Esophagus squamous epithelium (tissue), 5 donors: ENCODE measurements at regions not wholly inside any gene's neighbourhood (a gene's known extent, or its start where the extent isn't known, plus 50 kb on each side); places are given as distances from the start of the nearest gene placed in this dataset.

Experiments
- DNase-seq: peaks from one replicate; lab custom pipeline; 2025; lab: John Stamatoyannopoulos, UW
- H3K27ac ChIP-seq, 4 donors: fragments of 200-600 bp; sonication (generic); one replicate each; pipeline ENCODE4 v1.5.1; 2016 to 2019; ENCODE audit warnings: mild to moderate bottlenecking in 1 of 4
- H3K27me3 ChIP-seq, 4 donors: fragments of 200-600 bp; sonication (generic); 1 replicate in 3 of 4; 2 replicates in 1 of 4; pipeline versions ENCODE4 v1.5.1 to v1.6.0; 2017 to 2021; ENCODE audit warnings: antibody characterized with exemption in 1 of 4
- H3K36me3 ChIP-seq, 3 donors: fragments of 200-600 bp; sonication (generic); one replicate each; pipeline ENCODE4 v1.5.1; 2016 to 2019
- H3K4me1 ChIP-seq, 3 donors: fragments of 200-600 bp; sonication (generic); one replicate each; pipeline ENCODE4 v1.5.1; 2017 to 2019
- H3K4me3 ChIP-seq, 4 donors: fragments of 200-600 bp; sonication (generic); 1 replicate in 3 of 4; 2 replicates in 1 of 4; pipeline ENCODE4 v1.5.1; 2016 to 2019; ENCODE audit warnings: mild to moderate bottlenecking in 2 of 4, moderate library complexity in 1 of 4
- H3K9me3 ChIP-seq, 3 donors: fragments of 200-600 bp; sonication (generic); one replicate each; pipeline ENCODE4 v1.5.1; 2016 to 2019
- POLR2A ChIP-seq, 4 donors: fragments of 450-650 bp; IDR thresholded peaks; one replicate each; pipeline ENCODE4 v1.6.1; 2017; ENCODE audit warnings: antibody characterized with exemption in 4 of 4, mild to moderate bottlenecking in 4 of 4, moderate library complexity in 3 of 4
- WGBS, 2 donors: methylation state at CpG; one replicate each; pipeline ENCODE4 v1.1.5; 2018; 5-methylcytosine and 5-hydroxymethylcytosine counted together
- intact Hi-C: fragments of 100-400 bp; cut with DNase I; formaldehyde crosslinking; loops from one replicate; pipeline ENCODE4 v1.15.0; 2022
- TF ChIP-seq, protein P1 (sequence below), 6 experiments: fragments of 450-650 bp in 4 of 6; fragments of 200-600 bp in 2 of 6; sonication (generic) in 2 of 6; IDR thresholded peaks; one replicate each; pipeline ENCODE4 v1.5.1; 2016 to 2019; ENCODE audit warnings: antibody characterized with exemption in 6 of 6, mild to moderate bottlenecking in 4 of 6, moderate library complexity in 4 of 6
- donor health status: DM: yes; HTN: yes; CAD: no.

DNA sequence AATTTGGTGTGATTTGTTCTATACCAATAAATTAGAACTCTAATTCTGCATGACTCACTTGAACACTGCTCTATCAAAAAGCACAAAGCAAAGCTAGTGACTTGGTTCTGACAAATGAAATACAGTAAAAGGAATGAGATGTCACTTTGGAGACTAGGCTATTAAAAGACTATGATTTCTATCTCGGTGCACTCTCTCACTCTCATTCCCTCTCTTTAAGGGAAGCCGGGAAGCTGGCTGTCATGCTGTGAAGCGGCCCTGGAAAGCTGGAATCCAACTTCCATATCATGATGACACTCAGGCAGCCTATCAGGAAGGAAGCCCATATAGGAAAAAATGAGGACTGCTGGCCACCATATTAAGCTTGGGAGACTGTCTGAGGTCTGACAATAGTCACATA, 590.1 kb upstream of the CBLB start:
- Histone ChIP-seq H3K36me3 (no peaks in the 10 kb centered on the region), H3K27me3 (no peaks in the 10 kb centered on the region), H3K4me1 (peaks cover 0 to 17% (median 7%) of the 10 kb centered on the region in 3 donors), H3K4me3 (no peak overlapping the region), H3K27ac (no peak overlapping the region), H3K9me3 (no peaks in the 10 kb centered on the region)
- DNase-seq, result no peak
- no peak for TF ChIP-seq POLR2A (IDR thresholded peaks at IDR 0.05)
- TF ChIP-seq, protein P1, sequence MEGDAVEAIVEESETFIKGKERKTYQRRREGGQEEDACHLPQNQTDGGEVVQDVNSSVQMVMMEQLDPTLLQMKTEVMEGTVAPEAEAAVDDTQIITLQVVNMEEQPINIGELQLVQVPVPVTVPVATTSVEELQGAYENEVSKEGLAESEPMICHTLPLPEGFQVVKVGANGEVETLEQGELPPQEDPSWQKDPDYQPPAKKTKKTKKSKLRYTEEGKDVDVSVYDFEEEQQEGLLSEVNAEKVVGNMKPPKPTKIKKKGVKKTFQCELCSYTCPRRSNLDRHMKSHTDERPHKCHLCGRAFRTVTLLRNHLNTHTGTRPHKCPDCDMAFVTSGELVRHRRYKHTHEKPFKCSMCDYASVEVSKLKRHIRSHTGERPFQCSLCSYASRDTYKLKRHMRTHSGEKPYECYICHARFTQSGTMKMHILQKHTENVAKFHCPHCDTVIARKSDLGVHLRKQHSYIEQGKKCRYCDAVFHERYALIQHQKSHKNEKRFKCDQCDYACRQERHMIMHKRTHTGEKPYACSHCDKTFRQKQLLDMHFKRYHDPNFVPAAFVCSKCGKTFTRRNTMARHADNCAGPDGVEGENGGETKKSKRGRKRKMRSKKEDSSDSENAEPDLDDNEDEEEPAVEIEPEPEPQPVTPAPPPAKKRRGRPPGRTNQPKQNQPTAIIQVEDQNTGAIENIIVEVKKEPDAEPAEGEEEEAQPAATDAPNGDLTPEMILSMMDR (IDR thresholded peaks at IDR 0.05), result no peak
- intact Hi-C loops, result no loop called here
- WGBS, 2 donors, result 76 to 87% methylated on average over 3 of the region's 3 CpGs

DNA sequence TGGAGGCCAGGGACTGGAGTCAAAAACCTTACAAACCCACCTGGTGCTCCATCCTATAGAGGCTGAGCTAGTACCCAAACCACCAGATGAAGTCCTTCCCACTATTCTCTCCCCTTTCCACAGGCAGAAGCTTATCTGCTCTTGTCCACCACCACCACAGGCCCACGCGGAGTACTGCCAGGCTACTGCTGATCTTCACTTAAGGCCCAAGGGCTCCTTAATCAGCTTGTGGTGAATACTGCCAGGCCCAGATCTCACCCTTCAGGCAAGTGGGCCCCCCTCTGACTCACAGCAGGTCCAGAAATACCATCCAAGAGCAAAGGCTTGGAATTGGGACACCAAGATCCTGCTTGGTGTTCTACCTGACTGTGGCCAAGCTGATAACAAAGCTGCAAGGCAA, 598.1 kb upstream of the CBLB start:
- Histone ChIP-seq H3K4me1 (no peaks in the 10 kb centered on the region), H3K4me3 (no peak overlapping the region), H3K27me3 (no peaks in the 10 kb centered on the region), H3K27ac (no peak overlapping the region), H3K9me3 (no peaks in the 10 kb centered on the region), H3K36me3 (no peaks in the 10 kb centered on the region)
- DNase-seq, result no peak
- TF ChIP-seq, protein P1 (IDR thresholded peaks at IDR 0.05), result no peak
- no peak for TF ChIP-seq POLR2A (IDR thresholded peaks at IDR 0.05)
- intact Hi-C loops, result no loop called here
- 100% methylated on average over 2 of the region's 2 CpGs; no CpG with 5 or more reads in 1 of the 2 donors for WGBS, 2 donors

DNA sequence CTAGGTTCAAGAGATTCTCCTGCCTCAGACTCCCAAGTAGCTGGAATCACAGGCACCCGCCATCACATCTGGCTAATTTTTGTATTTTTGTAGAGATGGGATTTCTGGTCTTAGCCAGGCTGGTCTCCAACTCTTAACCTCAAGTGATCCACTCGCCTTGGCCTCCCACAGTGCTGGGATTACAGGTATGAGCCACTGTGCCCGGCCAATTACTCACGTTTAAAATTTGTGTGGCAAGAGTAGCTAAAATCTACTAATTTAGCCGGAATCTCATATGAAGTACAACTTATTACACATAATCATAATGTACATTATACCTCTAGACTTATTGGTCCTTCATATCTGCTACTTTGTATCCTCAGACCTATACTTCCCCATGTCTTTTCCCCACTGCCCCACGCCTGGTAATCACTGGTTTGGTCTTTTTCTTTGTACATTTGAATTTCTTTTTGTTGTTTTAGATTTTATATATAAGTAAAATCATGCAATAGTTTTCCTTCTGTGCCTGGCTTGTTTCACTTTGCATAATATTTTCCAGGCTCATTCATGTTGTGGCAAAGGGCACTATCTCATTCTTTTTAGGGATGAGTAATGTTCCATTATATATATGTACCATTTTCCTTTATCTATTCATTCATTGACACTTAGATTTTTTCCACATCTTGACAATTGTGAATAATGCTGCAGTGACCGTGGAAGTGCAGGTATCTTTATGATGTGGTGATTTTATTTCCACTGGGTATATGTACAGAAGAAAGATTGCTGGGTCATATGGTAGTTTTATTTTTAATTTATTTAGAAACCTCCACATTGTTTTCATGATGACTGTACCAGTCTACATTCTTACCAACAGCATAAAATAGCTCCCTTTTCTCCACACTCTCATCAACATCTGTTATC, 605.0 kb upstream of the CBLB start:
- H3K27ac ChIP-seq, result no peak overlapping the region
- no peak overlapping the region for H3K4me3 ChIP-seq
- H3K4me1 ChIP-seq, result no peaks in the 10 kb centered on the region
- intact Hi-C loops, result no loop called here
- H3K9me3 ChIP-seq, result no peaks in the 10 kb centered on the region
- no peaks in the 10 kb centered on the region for H3K36me3 ChIP-seq
- no peaks in the 10 kb centered on the region for H3K27me3 ChIP-seq
- WGBS, 2 donors, result 88 to 90% methylated on average over 7 of the region's 7 CpGs
- TF ChIP-seq POLR2A (IDR thresholded peaks at IDR 0.05), result no peak
- TF ChIP-seq, protein P1 (IDR thresholded peaks at IDR 0.05), result no peak
- DNase-seq, result no peak

DNA sequence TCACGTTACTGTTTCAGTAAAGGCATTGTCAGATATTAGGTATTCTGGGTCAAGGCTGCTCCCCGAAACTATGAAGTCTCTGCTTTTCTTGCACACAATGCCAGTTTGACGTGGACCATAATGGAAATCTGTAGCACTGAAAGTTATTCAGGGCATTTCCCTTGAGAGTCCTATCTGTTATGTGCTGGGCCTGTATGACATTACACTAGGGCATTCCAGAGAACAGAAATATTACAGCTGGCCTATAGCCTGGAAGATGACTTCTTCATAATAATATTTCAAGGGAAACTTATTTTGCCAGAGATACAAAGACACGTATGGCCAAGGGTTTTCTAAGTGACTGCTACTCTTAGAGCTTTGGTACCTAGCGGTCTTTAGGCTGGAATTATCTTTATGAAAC, 613.6 kb upstream of the CBLB start:
- Histone ChIP-seq H3K4me3 (no peak overlapping the region), H3K27me3 (no peaks in the 10 kb centered on the region), H3K36me3 (no peaks in the 10 kb centered on the region), H3K4me1 (no peaks in the 10 kb centered on the region), H3K27ac (no peak overlapping the region), H3K9me3 (no peaks in the 10 kb centered on the region)
- no peak for DNase-seq
- intact Hi-C loops, result no loop called here
- TF ChIP-seq, protein P1 (IDR thresholded peaks at IDR 0.05), result no peak
- 73 to 91% methylated on average over 5 of the region's 5 CpGs for WGBS, 2 donors

DNA sequence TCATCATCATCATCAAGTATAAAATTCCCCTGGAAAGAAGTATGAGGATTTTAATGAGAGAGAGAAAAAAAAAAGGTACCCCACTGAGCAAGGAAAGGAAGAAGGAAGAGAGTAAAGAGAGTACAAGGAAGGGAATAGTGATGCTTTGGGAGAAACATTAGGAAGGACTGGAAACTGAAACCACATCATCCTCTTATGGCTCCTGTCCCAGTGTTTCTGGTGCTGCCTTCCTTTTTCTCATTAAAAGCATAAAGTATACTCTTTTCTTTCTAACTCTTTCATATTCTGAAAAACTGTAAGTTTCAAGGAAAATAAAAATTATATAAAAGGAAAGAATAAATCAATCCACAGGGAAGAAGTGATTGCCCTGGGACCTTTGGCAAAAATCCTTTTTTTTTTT, 616.4 kb upstream of the CBLB start:
- no peak overlapping the region for H3K27ac ChIP-seq
- no peak overlapping the region for H3K4me3 ChIP-seq
- intact Hi-C loops, result no loop called here
- no peaks in the 10 kb centered on the region for H3K4me1 ChIP-seq
- H3K9me3 ChIP-seq, result no peaks in the 10 kb centered on the region
- H3K27me3 ChIP-seq, result no peaks in the 10 kb centered on the region
- no peak for DNase-seq
- H3K36me3 ChIP-seq, result no peaks in the 10 kb centered on the region
- TF ChIP-seq, protein P1 (IDR thresholded peaks at IDR 0.05), result no peak
- TF ChIP-seq POLR2A (IDR thresholded peaks at IDR 0.05), result no peak
